Right lobe of liver (tissue), 6 donors: ENCODE measurements at regions not wholly inside any gene's neighbourhood (a gene's known extent, or its start where the extent isn't known, plus 50 kb on each side); places are given as distances from the start of the nearest gene placed in this dataset.

Source experiments
- ATAC-seq, 4 donors: fragments of 200-7000 bp; cut with Tn5 transposase; one replicate each; pipeline ENCODE4 v1.9.1; 2020; ENCODE audit warnings: mild to moderate bottlenecking in 4 of 4, moderate library complexity in 4 of 4
- DNase-seq, 3 donors: peaks; one replicate each; pipeline ENCODE4 v3.0.0-alpha.2; 2020
- H3K27ac ChIP-seq, 3 donors: fragments of 200-600 bp; one replicate each; pipeline ENCODE4 v1.8.0; 2022
- H3K27me3 ChIP-seq, 2 donors: fragments of 200-600 bp; one replicate each; pipeline ENCODE4 v1.8.0; 2022
- H3K36me3 ChIP-seq, 4 donors: fragments of 200-600 bp; sonication (generic) in 1 of 4; one replicate each; pipeline versions ENCODE4 v1.5.1 to v1.8.0; 2017 to 2022; ENCODE audit warnings: control low read depth in 1 of 4
- H3K4me1 ChIP-seq, 4 donors: fragments of 200-600 bp; sonication (generic) in 1 of 4; one replicate each; pipeline versions ENCODE4 v1.5.1 to v1.8.0; 2017 to 2022; ENCODE audit warnings: control low read depth in 1 of 4
- H3K4me3 ChIP-seq, 3 donors: fragments of 200-600 bp; one replicate each; pipeline ENCODE4 v1.8.0; 2022
- H3K9me3 ChIP-seq, 4 donors: fragments of 200-600 bp; sonication (generic) in 1 of 4; one replicate each; pipeline versions ENCODE4 v1.5.1 to v1.8.0; 2017 to 2022; ENCODE audit warnings: control low read depth in 1 of 4
- CTCF ChIP-seq, 4 donors: fragments of 200-600 bp in 3 of 4; fragments of 450-650 bp in 1 of 4; IDR thresholded peaks; one replicate each; pipeline versions ENCODE4 v1.5.1 to v1.8.0; 2016 to 2022; ENCODE audit warnings: antibody characterized with exemption in 4 of 4, mild to moderate bottlenecking in 2 of 4
- POLR2A ChIP-seq: fragments of 450-650 bp; IDR thresholded peaks from one replicate; pipeline ENCODE4 v1.6.1; 2017; ENCODE audit warnings: antibody characterized with exemption, mild to moderate bottlenecking
- WGBS: methylation state at CpG from one replicate; pipeline ENCODE4 v1.1.6; 2018; ENCODE audit warnings: low coverage, low lambda C conversion rate; ENCODE audit not compliant: insufficient coverage; ENCODE audit errors: missing lambda C conversion rate; 5-methylcytosine and 5-hydroxymethylcytosine counted together
- intact Hi-C, 2 donors: fragments of 100-400 bp; cut with DNase I; formaldehyde crosslinking; loops; one replicate each; pipeline versions ENCODE4 v1.11.2 to v1.14.1; 2022
- donor health status: DM: no; HTN: yes; CAD: no.
- donor health status: DM: no; HTN: no; CAD: no.
- donor health status: DM: no; HTN: no; CAD: no.
- donor health status: DM: no; HTN: yes; CAD: no.
- donor health status: DM: no; HTN: yes; CAD: no.

- 72% methylated on average over 4 of the region's 7 CpGs for WGBS
- ATAC-seq = no peak
- Histone ChIP-seq H3K9me3 (no peaks in the 10 kb centered on the region), H3K27ac (no peak overlapping the region), H3K4me3 (no peak overlapping the region), H3K36me3 (no peaks in the 10 kb centered on the region), H3K27me3 (no peaks in the 10 kb centered on the region), H3K4me1 (peaks cover 0 to 17% (median 5%) of the 10 kb centered on the region in 4 donors)
- TF ChIP-seq CTCF (IDR thresholded peaks at IDR 0.05) (no peak), POLR2A (no peak)
- DNase-seq = peak in 1 of 3 donors; percentile 37
- intact Hi-C loops = no loop called here
Observed at GRCh38 chr3:194080436-194080835, 55.5 kb upstream of the HES1 start.

GRCh38 chr3:194080913-194081800 lies 54.8 kb upstream of the HES1 start:
- H3K36me3 ChIP-seq = no peaks in the 10 kb centered on the region
- H3K4me3 ChIP-seq = no peak overlapping the region
- 80% methylated on average over 7 of the region's 8 CpGs for WGBS
- TF ChIP-seq POLR2A (no peak), CTCF (IDR thresholded peaks at IDR 0.05) (no peak)
- H3K27me3 ChIP-seq = no peaks in the 10 kb centered on the region
- ATAC-seq (no peak), DNase-seq (peak in 1 of 3 donors; percentile 12)
- no peaks in the 10 kb centered on the region for H3K9me3 ChIP-seq
- H3K4me1 ChIP-seq = peaks cover 0 to 10% (median 3%) of the 10 kb centered on the region in 4 donors
- H3K27ac ChIP-seq = no peak overlapping the region
- intact Hi-C loops = no loop called here

- TF ChIP-seq POLR2A (no peak), CTCF (IDR thresholded peaks at IDR 0.05) (no peak)
- intact Hi-C loops = no loop called here
- DNase-seq (no peak), ATAC-seq (no peak)
- WGBS = no CpG with 5 or more reads among the region's 5 CpGs
- no peak overlapping the region for H3K4me3 ChIP-seq
- no peaks in the 10 kb centered on the region for H3K27me3 ChIP-seq
- no peaks in the 10 kb centered on the region for H3K9me3 ChIP-seq
- H3K36me3 ChIP-seq = no peaks in the 10 kb centered on the region
- peaks cover 0 to 3% (median 0%) of the 10 kb centered on the region in 4 donors for H3K4me1 ChIP-seq
- H3K27ac ChIP-seq = no peak overlapping the region
Observed at GRCh38 chr3:194081826-194082225, 54.1 kb upstream of the HES1 start.

GRCh38 chr3:194082743-194083636 lies 53.0 kb upstream of the HES1 start:
- no peak for DNase-seq
- Histone ChIP-seq H3K36me3 (no peaks in the 10 kb centered on the region), H3K27me3 (no peaks in the 10 kb centered on the region), H3K27ac (no peak overlapping the region), H3K4me1 (no peaks in the 10 kb centered on the region), H3K4me3 (no peak overlapping the region), H3K9me3 (no peaks in the 10 kb centered on the region)
- peak; percentile 77 to 83 (median 80) for ATAC-seq
- no peak for TF ChIP-seq CTCF (IDR thresholded peaks at IDR 0.05)
- TF ChIP-seq POLR2A = no peak
- intact Hi-C loops = no loop called here
- WGBS = 56% methylated on average over 10 of the region's 18 CpGs
